ENCODE measurements at regions not wholly inside any gene's neighbourhood (a gene's known extent, or its start where the extent isn't known, plus 50 kb on each side); places are given as distances from the start of the nearest gene placed in this dataset.

GRCh38 chr3:87390821-87391220, 114.4 kb upstream of the POU1F1 start:
- FAIRE-seq, result no peak
- Histone ChIP-seq H3K36me3 (no peaks in the 10 kb centered on the region), H3K9me3 (no peaks in the 10 kb centered on the region), H3K27ac (no peak overlapping the region), H3K4me1 (no peaks in the 10 kb centered on the region), H3K4me3 (no peak overlapping the region), H3K27me3 (no peaks in the 10 kb centered on the region)
- no peak for ATAC-seq
- DNase-seq, result no peak
- intact Hi-C loops (cut with DNase I), result no loop called here
- WGBS, 2 donors, result 94% methylated on average over 3 of the region's 3 CpGs
- TF ChIP-seq CTCF (IDR thresholded peaks at IDR 0.05), result no peak

- Histone ChIP-seq H3K4me3 (no peak overlapping the region), H3K36me3 (no peaks in the 10 kb centered on the region), H3K27ac (no peak overlapping the region), H3K4me1 (no peaks in the 10 kb centered on the region), H3K27me3 (no peaks in the 10 kb centered on the region), H3K9me3 (no peaks in the 10 kb centered on the region)
- WGBS, 2 donors, result 72 to 75% methylated on average over 4 of the region's 4 CpGs
- DNase-seq (no peak), ATAC-seq (no peak), FAIRE-seq (no peak)
- TF ChIP-seq CTCF (IDR thresholded peaks at IDR 0.05), result no peak
- intact Hi-C loops (cut with DNase I), result no loop called here
Observed at GRCh38 chr3:87390353-87390752, 114.0 kb upstream of the POU1F1 start.

GRCh38 chr3:87375231-87375682, 98.9 kb upstream of the POU1F1 start:
- H3K9me3 ChIP-seq, result no peaks in the 10 kb centered on the region
- no peak for TF ChIP-seq CTCF (IDR thresholded peaks at IDR 0.05)
- intact Hi-C loops (cut with DNase I), result no loop called here
- ATAC-seq (no peak), FAIRE-seq (no peak), DNase-seq (peak in 2 of 6 donors; percentile 53 to 54)
- 96 to 97% methylated on average over 24 to 30 of the region's 30 CpGs for WGBS, 2 donors
- no peaks in the 10 kb centered on the region for H3K36me3 ChIP-seq
- H3K4me1 ChIP-seq, result no peaks in the 10 kb centered on the region
- no peak overlapping the region for H3K4me3 ChIP-seq
- no peaks in the 10 kb centered on the region for H3K27me3 ChIP-seq
- H3K27ac ChIP-seq, result no peak overlapping the region

- no peak for TF ChIP-seq CTCF (IDR thresholded peaks at IDR 0.05)
- DNase-seq (no peak), FAIRE-seq (no peak), ATAC-seq (no peak)
- no peaks in the 10 kb centered on the region for H3K9me3 ChIP-seq
- H3K27ac ChIP-seq, result no peak overlapping the region
- intact Hi-C loops (cut with DNase I), result no loop called here
- H3K4me1 ChIP-seq, result no peaks in the 10 kb centered on the region
- no peak overlapping the region for H3K4me3 ChIP-seq
- no peaks in the 10 kb centered on the region for H3K36me3 ChIP-seq
- WGBS, 2 donors, result 27 to 33% methylated on average over 1 of the region's 1 CpG
- H3K27me3 ChIP-seq, result no peaks in the 10 kb centered on the region
Observed at GRCh38 chr3:87370007-87370406, 93.6 kb upstream of the POU1F1 start.

- no peak for ATAC-seq
- intact Hi-C loops (cut with DNase I), result no loop called here
- TF ChIP-seq CTCF (IDR thresholded peaks at IDR 0.05), result no peak
- no peak overlapping the region for H3K4me3 ChIP-seq
- no peak for FAIRE-seq
- H3K4me1 ChIP-seq, result no peaks in the 10 kb centered on the region
- H3K36me3 ChIP-seq, result no peaks in the 10 kb centered on the region
- no peaks in the 10 kb centered on the region for H3K9me3 ChIP-seq
- H3K27me3 ChIP-seq, result no peaks in the 10 kb centered on the region
- H3K27ac ChIP-seq, result no peak overlapping the region
- DNase-seq, result no peak
- WGBS, 2 donors, result 49 to 56% methylated on average over 1 of the region's 1 CpG
Observed at GRCh38 chr3:87367736-87368135, 91.4 kb upstream of the POU1F1 start.

All from pancreas (tissue), 10 donors.